NOMO-1 treated with DMSO at 0.1 percent for 48 hours (cell line): ENCODE measurements at regions not wholly inside any gene's neighbourhood (a gene's known extent, or its start where the extent isn't known, plus 50 kb on each side); places are given as distances from the start of the nearest gene placed in this dataset.
A peak's percentile ranks its signal among the peaks of the same experiment; 100 is the strongest.
"Not testable (repeated sequence)": the region's sequence is repeated elsewhere in the genome, so short reads cannot be mapped to it uniquely, and the experiment has no call there.

ENCODE experiments used
- DNase-seq: peaks from one replicate; lab custom pipeline; 2025; ENCODE audit not compliant: unreplicated experiment; lab: John Stamatoyannopoulos, UW

- no peak for DNase-seq
Measured at GRCh38 chr3:104165866-104166265, 1200.8 kb upstream of the ALCAM start.

- no peak for DNase-seq
Measured at GRCh38 chr3:104168386-104168785, 1198.3 kb upstream of the ALCAM start.

- no peak for DNase-seq
Measured at GRCh38 chr3:104175696-104176095, 1191.0 kb upstream of the ALCAM start.

- DNase-seq: no peak
Measured at GRCh38 chr3:104176706-104177105, 1190.0 kb upstream of the ALCAM start.

- DNase-seq: peak; percentile 15
Measured at GRCh38 chr3:104178680-104179079, 1188.0 kb upstream of the ALCAM start.

- DNase-seq: no peak
Measured at GRCh38 chr3:104180906-104181305, 1185.8 kb upstream of the ALCAM start.

- no peak for DNase-seq
Measured at GRCh38 chr3:104190681-104191080, 1176.0 kb upstream of the ALCAM start.

- DNase-seq: no peak
Measured at GRCh38 chr3:104198131-104198530, 1168.6 kb upstream of the ALCAM start.

- DNase-seq: no peak
Measured at GRCh38 chr3:104206925-104207324, 1159.8 kb upstream of the ALCAM start.

- no peak for DNase-seq
Measured at GRCh38 chr3:104214277-104214676, 1152.4 kb upstream of the ALCAM start.

- no peak for DNase-seq
Measured at GRCh38 chr3:104214937-104215336, 1151.8 kb upstream of the ALCAM start.

- not testable (repeated sequence) for DNase-seq
Measured at GRCh38 chr3:104219046-104219445, 1147.7 kb upstream of the ALCAM start.

GRCh38 chr3:104234442-104235194 lies 1132.1 kb upstream of the ALCAM start:
- no peak for DNase-seq

GRCh38 chr3:104244680-104245220 lies 1122.0 kb upstream of the ALCAM start:
- DNase-seq: no peak

- no peak for DNase-seq
Measured at GRCh38 chr3:104245261-104245660, 1121.4 kb upstream of the ALCAM start.

- no peak for DNase-seq
Measured at GRCh38 chr3:104245981-104246380, 1120.7 kb upstream of the ALCAM start.

GRCh38 chr3:104257486-104257885 lies 1109.2 kb upstream of the ALCAM start:
- no peak for DNase-seq

- DNase-seq: no peak
Measured at GRCh38 chr3:104263477-104263876, 1103.2 kb upstream of the ALCAM start.

GRCh38 chr3:104266219-104266618 lies 1100.5 kb upstream of the ALCAM start:
- DNase-seq: not testable (repeated sequence)

GRCh38 chr3:104269771-104270170 lies 1096.9 kb upstream of the ALCAM start:
- no peak for DNase-seq

GRCh38 chr3:104273046-104273649 lies 1093.6 kb upstream of the ALCAM start:
- no peak for DNase-seq

GRCh38 chr3:104275199-104275598 lies 1091.5 kb upstream of the ALCAM start:
- no peak for DNase-seq
